Activated CD4-positive, alpha-beta T cell treated with anti-CD3 and anti-CD28 coated beads for 24 hours (primary cell): ENCODE measurements at regions not wholly inside any gene's neighbourhood (a gene's known extent, or its start where the extent isn't known, plus 50 kb on each side); places are given as distances from the start of the nearest gene placed in this dataset.

Experiments used
- DNase-seq, 2 donors: peaks; one replicate each; pipeline ENCODE4 v3.0.0-alpha.2; 2020; ENCODE audit warnings: low read depth in 2 of 2

- DNase-seq, result no peak
Observed at GRCh38 chr2:22894761-22895160, 490.2 kb upstream of the KLHL29 start.

DNA sequence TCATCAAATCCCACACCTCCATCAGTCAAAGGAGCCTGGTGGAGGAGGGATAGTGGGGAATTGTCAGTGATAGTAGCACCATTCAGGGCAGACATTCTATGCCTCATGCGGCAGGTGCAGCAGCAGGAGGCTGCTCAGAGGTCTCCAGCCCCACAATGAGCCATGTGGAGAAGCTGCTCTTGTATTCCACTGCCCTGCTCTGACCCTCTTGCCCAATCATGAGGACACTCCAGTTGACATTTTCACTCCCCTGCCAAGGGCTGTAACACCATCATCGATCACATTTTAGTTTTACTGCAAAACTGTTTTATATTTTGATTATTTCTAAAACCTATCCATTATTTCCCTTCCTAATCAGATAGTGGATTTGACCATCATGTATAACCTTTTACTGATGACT lies 487.6 kb upstream of the KLHL29 start:
- no peak for DNase-seq

- DNase-seq, result no peak
Observed at GRCh38 chr2:22900674-22901073, 484.3 kb upstream of the KLHL29 start.

- DNase-seq, result no peak
Observed at GRCh38 chr2:22901471-22902179, 483.4 kb upstream of the KLHL29 start.

DNA sequence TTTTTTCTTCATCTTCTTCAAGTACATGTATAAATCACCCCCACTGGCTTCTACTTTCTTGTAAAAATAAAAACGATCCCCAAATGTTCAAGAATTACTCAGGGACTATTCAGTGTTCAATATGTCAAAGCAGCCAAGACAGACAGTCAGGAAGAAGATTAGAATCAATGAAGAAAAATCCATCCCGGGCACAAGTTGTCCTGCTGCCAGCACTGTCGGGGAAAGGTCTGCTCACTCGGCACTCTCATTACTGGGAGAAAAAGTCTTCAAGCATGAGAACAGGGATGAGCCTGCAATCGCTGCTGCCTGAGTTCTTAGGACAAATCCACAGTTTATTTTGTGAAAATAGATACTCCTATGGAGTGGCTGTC lies 482.8 kb upstream of the KLHL29 start:
- no peak for DNase-seq

- no peak for DNase-seq
Observed at GRCh38 chr2:22902662-22903165, 482.3 kb upstream of the KLHL29 start.

GRCh38 chr2:22903616-22904015 lies 481.4 kb upstream of the KLHL29 start:
- DNase-seq, result no peak

DNA sequence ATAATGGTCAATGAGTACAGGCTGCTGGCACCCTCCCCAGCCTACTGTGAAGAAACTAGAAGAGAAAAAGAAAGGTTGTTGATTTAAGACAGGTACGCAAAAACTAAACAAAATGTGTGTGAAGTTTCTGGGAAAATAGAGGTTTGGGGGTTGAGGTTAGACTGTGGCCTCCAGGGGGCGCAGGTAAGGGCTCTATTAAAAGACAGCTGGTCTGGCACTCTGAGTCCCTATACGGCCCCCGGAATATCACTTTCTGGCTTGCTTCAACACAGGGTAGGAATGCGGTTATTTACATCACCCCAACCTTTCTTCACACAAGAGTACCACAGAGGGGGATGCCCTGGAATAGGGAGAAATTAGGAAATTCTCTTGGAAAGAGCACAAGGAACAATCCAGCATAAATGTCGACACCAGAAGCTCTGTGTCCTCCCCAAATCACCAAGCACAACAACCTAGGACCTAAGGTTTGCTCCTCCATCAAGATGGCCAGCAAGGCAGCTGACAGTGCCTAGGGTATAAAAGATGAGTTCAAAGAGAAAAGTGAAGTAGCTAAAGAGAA lies 480.8 kb upstream of the KLHL29 start:
- DNase-seq, result peak in 1 of 2 donors; percentile 1

GRCh38 chr2:22907330-22907729 lies 477.6 kb upstream of the KLHL29 start:
- DNase-seq, result no peak

DNA sequence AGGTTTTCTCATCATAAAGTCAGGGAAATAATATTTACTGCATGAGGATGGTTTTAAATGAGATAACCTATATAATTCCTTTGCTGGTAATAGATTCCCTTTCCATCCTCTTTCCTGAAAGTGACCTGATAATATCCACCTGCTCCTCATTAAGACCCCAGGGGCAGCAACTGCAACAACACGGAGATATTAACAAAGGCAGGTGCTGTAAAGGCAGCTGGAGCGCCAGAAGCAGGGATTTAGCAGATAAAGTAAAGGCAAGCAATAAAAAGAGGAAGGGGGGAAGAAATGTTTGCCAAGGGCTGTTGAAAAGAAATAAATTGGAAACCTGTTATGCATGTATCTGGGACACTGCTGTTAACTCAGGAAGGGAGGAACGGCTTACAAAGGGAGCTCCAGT lies 472.6 kb upstream of the KLHL29 start:
- no peak for DNase-seq

DNA sequence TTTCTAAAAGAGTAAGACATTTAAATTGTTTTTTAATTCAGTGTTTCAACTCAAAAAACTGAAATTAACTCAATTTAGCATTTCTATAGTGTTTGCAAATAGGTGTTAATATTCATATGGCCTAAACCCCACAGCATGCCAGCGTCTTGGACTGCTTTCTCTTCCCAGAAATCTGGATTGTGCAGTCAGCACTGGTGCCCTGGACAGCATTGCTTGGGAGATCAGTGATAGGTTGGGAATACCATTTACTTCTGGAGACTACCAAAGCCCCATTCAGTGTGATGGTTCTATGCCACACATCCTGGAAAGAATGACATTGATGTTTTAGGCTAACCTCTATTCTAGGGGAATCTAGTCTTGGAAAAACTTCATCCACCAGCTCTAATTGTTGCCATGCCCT lies 455.0 kb upstream of the KLHL29 start:
- DNase-seq, result no peak

- no peak for DNase-seq
Observed at GRCh38 chr2:22930781-22931180, 454.2 kb upstream of the KLHL29 start.

- no peak for DNase-seq
Observed at GRCh38 chr2:22932288-22932687, 452.7 kb upstream of the KLHL29 start.

DNA sequence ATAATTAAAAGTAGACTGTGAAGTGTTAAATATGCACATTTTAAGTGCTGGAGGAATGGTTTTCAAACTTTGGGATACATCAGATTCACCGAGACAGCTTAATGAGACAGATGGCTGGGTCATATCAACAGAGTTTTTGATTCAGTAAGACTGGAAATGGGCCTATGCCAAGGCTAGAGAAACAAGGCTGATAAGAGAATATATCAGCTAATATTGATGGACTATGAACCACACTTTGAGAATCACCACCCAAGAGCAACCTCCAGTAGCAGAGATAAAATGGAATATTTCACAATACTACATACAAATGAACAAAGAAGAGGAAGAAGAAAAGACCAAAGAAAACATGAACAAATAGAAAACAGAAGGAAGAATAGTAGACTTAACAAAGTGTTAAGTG lies 450.2 kb upstream of the KLHL29 start:
- DNase-seq, result no peak

GRCh38 chr2:22942441-22942840 lies 442.5 kb upstream of the KLHL29 start:
- no peak for DNase-seq

DNA sequence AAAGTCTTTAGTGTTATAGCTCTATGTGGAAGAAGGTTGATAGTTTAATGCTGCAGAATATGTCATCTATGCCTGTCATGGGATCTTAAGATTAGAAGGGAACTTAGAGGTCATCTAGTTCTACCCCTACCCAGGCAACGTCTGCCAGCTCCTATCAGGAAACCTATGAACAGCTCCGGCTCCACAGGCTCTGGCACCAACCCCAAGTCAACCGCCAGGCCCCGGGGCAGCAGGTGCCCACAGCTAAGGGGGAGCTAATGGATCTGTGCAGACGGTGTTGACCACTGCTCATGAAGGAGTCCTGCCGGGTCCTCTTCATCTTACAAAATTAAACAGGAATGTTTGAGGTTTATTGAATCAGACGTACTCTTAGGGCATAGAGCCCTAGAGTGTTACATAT lies 440.8 kb upstream of the KLHL29 start:
- DNase-seq, result no peak

- DNase-seq, result no peak
Observed at GRCh38 chr2:22946553-22946952, 438.4 kb upstream of the KLHL29 start.

DNA sequence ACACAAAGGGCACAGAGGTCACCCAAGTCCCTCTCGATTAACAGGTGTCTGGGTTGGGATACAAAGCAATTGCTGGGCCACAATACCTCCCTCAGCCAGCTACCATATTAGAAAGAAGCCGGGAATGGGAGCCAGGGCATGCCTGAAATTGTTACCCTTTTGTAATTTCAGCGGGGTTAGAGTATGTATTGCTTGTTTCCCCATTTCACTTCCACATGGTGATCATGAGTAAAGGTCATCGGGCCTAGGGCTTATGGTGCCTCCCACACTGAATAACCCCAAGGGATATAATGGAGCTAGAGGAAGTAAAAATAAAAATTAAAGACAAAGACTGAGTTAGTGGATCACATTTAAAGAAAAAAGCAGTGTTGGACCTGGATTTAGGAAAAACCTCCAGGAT lies 437.2 kb upstream of the KLHL29 start:
- DNase-seq, result no peak

DNA sequence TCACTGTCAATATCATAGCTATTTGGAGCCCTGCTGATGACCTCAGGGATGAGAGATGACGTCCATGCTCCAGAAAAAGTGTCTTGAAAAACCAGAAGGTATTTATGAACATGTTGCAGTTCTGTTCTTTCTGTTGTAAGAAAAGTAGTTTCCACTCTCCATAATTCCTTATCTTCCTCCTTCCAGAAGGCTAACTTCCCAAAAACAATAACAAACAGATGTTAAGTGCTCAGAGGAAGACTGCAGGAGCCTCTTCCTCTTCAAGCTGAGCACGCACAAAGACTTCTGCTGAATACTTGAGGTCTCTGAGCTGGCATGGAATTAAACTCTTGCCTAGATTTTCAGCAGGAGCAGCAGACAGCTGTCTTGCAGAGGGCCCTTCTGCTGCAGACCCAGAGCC lies 434.5 kb upstream of the KLHL29 start:
- DNase-seq, result no peak

- DNase-seq, result no peak
Observed at GRCh38 chr2:22952656-22953225, 432.2 kb upstream of the KLHL29 start.

- no peak for DNase-seq
Observed at GRCh38 chr2:22957446-22957845, 427.5 kb upstream of the KLHL29 start.

DNA sequence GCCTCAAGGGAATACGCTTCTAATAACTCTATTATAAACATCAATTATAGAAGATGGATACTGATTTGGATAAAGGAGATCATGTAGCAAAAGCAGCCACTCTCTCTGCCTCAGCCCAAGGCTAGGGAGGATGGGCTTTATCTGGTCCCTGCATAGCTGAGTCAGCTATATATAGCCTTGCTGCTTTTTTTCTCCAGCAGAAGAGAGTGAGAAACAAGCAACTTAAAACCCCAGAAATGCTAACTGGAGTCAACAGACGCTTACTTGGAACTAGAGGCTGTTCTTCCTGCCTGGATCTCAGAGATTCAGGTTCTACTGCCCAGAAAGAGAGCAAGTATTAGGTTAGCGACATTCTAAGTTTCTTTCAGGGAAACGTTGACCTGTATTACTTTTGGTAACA lies 426.7 kb upstream of the KLHL29 start:
- DNase-seq, result no peak

DNA sequence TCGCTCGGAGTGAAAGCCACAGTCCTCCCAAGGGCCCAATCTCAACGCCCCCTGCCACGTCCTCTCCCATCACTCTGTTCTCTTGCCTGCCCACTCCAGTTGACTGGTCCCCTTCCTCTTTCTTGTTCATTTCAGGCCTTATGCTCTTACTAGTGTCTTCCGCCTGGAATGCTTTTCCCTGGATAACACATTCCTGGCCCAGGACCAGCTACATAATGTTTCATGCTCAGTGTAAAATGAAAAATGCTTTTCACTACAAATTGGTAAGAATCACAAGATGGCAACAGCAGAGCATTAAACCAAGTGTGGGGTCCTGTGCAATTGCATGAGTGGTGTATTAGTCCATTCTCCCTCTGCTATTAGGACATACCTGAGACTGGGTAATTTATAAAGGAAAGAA lies 417.2 kb upstream of the KLHL29 start:
- no peak for DNase-seq
